NCI-H2081 treated with DMSO at 0.1 percent for 48 hours (cell line): ENCODE measurements at regions not wholly inside any gene's neighbourhood (a gene's known extent, or its start where the extent isn't known, plus 50 kb on each side); places are given as distances from the start of the nearest gene placed in this dataset.
A peak's percentile ranks its signal among the peaks of the same experiment; 100 is the strongest.
"Not testable (repeated sequence)": the region's sequence is repeated elsewhere in the genome, so short reads cannot be mapped to it uniquely, and the experiment has no call there.

ENCODE experiments used
- DNase-seq: peaks from one replicate; lab custom pipeline; 2025; lab: John Stamatoyannopoulos, UW

DNA sequence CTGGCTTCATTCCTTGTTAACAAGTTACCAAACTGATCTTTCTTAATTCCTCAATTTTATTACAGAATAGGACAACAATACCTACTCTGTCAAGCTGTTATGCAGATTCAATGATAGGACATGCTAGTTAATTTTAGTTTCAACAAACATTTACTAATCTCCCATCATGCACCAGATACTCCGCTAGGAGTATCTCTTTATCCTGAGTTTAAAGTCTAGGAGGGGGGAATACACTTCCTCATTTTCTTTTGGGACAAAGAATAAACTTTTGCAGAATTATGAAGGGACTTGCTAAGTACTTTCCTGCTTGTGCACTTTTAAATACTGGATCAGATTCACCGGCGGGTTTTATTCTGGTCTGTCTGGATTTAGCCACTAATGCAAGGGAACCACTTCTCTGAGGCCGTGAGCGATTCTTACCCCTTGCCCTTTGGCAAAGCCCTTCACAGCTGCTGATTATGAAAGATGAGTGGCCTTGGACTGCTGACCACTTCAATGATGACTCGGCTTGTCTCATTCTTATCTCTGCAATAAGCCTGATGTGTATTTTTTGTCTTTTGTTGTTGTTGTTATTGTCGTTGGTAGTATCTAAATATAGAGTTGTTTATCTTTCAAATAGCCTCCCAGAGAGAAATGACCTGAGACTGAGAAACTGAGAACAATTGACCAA is 73.9 kb downstream of the RMI1 start:
- DNase-seq: no peak

GRCh38 chr9:84057662-84058061 is 77.1 kb downstream of the RMI1 start:
- DNase-seq: no peak

DNA sequence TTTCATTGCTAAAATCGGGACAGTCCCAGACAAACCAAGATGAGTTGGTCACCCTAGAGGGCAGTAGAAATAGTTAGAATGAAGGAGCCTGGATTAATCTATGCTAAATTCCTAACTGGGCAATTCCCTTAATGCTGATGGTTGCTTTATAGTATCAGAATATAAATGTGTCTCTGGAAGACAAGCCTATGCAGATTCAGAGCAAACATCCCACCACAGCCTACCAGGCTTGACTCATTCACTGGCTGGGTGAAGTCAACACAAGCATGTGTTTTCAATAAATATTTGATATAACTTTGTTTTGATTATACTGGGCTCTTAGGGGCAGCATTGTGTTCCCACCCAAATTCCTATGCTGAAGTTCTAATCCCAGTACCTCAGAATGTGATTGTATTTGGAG is 79.3 kb downstream of the RMI1 start:
- DNase-seq: no peak

DNA sequence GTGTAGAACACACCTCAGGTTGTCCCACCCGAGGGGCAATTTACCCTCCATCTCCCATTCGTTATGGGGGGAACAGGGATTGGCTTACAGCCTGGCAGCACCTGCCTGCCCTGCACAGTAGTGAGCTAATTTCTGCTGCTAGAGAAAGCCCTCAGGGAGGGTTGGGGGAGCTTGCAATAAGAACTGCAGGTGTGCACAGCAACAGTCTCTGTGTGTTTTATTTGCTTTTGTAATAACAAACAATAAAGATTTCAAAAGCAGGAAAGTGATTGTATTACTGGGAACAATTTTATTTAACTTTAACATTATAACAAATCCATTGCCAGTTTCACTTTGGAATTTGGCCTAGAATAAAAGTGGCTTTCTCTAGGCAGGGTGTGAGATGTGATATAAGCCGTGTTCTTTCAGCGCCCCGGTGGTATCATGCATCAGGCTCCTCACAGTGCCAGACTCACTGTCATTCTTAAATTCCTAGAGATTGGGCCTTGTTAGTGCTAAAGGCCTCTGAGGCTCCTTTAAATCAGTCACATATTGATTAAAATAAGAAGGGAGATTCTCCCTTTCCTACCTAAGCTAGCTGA is 81.1 kb downstream of the RMI1 start:
- DNase-seq: peak; percentile 70

- DNase-seq: no peak
Observed at GRCh38 chr9:84062538-84062937, 81.9 kb downstream of the RMI1 start.

DNA sequence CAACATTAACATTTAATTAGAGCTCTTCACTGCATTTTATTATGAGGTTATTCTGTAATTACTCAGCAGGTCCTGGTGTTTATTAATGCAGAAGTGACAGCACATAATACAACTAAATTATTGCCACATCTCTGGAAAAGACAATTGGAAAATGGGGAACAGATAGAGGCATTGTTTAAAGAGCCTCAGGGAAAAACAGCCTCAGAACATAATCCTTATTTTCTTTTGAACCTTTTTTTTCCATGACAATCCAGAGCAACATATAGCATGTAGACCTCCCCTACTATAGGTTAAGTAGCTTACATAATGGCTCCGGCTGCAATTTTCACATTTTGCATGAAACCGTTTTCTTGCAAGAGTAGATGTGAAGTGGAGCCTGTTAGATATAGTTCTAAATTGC is 87.2 kb downstream of the RMI1 start:
- DNase-seq: no peak

DNA sequence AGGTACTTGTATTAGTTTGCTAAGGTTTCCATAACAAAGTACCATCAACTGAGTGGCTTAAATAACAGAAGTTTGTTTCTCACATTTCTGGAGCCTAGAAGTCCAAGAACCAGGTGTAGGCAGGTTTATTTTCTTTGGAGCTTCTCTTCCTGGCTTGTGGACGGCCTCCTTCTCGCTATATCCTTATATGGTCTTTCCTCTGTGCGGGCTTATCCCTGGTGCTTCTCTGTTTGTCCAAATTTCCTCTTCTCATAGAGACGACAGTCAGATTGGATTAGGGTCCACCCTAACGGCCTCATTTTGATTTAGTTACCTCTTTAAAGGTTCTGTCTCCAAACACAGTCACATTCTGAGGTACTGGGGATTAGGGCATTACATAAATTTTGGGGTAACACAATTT is 88.3 kb downstream of the RMI1 start:
- DNase-seq: no peak

DNA sequence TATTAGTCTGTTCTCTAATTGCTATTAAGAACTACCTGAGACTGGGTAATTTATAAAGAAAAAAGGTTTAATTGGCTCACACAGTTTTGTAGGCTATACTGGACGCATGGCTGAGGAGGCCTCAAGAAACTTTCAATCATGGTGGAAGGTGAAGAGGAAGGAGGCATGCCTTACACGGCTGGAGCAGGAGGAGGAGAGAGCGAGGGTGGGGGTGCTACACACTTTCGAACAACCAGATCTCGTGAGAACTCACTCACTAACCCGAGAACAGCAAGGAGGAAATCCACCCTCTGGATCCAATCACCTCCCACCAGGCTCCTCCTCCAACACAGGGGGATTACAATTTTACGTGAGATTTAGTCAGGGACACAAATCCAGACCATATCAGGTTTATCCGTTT is 90.0 kb downstream of the RMI1 start:
- DNase-seq: no peak

DNA sequence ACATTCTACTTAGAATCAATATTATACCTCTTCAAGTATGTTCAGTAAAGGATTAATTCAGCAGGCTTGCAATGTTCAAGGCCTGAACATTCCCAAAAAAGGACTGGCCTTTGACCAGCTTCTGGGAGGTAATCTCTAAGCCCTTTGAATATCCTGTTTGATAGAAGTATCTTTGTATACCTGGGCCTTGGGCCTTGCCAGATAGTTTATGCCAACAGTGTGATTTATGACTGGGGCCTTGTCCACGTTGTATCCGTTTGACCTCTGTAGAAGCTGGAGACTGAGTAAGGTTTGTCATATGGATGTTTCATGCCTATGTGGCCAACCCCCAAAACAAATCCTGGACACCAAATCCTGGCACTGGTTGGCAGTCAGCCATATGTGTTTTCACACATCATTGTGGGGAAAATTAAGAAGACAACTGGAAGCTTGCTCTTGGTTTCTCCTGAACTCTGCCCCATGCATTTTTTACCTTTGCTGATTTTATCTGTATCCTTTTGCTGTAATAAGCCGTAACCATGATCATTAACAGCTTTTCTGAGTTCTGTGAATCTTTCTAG is 92.1 kb downstream of the RMI1 start:
- no peak for DNase-seq

DNA sequence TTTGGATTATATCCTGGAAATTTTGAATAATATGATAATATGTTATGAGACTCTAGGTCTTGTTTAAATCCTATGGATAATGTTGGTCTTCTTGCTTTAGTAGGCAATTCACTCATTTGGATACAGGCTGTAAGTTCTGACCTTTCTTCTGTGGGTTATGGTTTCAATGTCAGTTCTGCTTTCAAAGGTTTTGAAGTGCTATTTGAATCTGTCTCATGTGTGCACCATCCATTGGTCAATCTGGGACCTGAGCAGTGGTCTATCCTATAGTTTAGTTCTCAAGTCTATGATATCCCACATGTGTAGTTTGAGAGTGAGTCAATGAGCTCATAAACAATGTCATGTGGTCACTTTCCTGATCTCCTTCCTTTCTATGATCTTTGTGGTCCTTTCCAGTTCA is 94.4 kb downstream of the RMI1 start:
- no peak for DNase-seq

DNA sequence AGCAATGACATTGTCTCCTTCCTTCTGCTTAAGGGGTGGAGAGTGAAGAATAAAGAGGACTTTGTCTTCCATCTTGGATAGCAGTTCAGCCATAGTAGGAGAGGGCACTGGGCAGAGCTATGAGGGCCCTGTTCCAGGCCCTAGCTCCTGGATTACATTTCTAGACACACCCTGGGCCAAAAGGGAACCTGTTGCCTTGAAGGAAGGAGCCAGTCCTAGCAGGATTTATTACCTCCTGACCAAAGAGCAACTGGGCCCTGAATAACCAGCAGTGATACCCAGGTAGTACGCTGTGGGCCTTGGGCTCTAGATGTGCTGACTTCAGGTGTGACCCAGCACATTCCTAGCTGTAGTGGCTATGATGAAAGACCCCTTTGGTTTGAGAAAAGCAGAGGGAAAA is 95.8 kb downstream of the RMI1 start:
- no peak for DNase-seq

- not testable (repeated sequence) for DNase-seq
Observed at GRCh38 chr9:84077816-84078215, 97.2 kb downstream of the RMI1 start.

GRCh38 chr9:84079994-84080393 is 99.4 kb downstream of the RMI1 start:
- DNase-seq: no peak

GRCh38 chr9:84101964-84102632 is 121.5 kb downstream of the RMI1 start:
- no peak for DNase-seq

DNA sequence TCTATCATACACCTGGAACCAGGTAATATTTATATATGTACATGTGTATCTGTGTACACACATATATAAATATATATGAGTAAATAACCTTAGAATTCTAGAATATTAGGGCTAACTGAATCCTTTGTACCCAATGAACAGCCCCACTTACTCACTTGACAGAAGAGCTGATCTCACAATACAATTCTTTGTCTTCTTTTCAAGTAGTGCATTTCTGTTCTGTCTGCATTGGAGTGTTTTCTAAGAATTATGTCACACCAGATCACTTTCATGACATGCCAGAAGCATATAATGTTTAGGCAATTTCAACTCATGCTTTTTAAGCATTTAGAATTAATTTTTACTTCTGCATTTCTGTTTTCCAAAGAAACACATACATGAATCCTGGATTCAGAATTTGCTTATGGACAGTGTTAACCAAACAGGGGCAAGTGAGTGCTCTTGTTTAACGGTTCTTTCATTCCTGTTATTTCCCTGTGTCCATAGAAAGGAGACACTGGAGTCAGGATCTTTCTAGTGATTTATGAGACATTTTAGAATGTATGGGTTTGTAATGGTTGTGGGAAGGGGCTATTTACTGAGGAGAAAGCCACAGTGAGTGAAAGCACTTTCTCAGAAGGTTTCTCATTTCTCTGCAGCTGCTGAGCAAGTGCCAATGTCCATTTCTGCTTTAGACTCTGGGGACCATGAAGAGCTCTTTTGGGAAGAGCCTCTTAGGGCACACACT is 123.2 kb downstream of the RMI1 start:
- no peak for DNase-seq

DNA sequence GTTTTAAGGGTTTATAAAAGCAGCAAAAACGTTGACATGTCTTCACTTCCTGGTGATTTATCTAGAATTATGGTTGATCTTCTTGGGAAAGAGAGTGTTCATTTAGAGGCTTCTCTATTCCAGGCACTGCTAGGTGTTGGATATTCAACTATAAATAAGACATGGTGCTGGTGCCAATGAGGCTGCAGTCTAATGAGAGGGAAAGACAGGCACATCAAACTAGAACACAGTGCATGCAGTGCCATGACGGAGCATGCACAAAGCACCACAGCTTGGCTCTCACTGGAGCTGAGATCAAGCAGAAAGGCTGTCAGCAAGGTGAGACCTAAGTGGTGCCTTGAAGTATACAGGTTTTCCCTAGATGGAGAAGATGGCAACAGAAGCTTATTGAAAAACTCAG is 126.5 kb downstream of the RMI1 start:
- DNase-seq: no peak

DNA sequence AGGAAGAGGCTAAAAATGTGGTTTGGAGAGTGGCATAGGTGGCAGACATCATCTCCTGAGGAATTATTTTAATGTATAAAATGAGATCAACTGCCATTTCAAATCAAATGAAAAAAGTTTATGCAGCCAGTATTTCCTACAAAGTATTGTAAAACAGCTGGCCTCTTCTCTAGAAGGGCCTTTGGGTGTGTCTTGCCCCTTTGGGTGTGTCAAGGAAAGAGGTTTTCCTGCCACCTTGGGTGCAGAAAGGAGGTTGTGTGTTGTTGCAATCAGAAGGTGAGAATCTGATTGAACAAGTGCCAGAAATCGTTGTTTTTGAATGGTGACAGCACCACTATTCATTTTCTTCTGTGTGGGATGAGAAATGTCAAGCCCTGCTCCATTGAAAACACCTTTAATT is 127.4 kb downstream of the RMI1 start:
- DNase-seq: no peak

DNA sequence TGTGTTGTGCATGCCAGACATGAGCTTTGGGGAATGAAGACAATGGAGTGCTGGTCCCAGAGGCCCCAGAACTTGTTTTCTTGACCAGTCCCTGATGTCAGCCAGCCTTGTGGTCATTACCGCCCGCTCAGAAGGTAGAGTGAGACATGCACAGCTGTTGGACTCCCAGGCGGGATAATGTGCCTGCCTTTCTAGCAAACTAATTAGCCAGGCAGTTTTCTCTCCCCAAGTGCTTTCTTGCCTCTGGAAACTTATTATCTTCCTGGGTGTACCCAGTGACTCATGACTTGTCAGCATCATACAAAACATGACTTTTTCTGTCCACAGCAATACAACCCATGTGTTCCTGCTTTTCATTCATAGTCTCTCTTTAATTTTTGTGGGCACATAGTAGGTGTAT is 131.1 kb downstream of the RMI1 start:
- no peak for DNase-seq

- no peak for DNase-seq
Observed at GRCh38 chr9:84121991-84122523, 141.5 kb downstream of the RMI1 start.

GRCh38 chr9:84122572-84122971 is 142.0 kb downstream of the RMI1 start:
- DNase-seq: no peak

DNA sequence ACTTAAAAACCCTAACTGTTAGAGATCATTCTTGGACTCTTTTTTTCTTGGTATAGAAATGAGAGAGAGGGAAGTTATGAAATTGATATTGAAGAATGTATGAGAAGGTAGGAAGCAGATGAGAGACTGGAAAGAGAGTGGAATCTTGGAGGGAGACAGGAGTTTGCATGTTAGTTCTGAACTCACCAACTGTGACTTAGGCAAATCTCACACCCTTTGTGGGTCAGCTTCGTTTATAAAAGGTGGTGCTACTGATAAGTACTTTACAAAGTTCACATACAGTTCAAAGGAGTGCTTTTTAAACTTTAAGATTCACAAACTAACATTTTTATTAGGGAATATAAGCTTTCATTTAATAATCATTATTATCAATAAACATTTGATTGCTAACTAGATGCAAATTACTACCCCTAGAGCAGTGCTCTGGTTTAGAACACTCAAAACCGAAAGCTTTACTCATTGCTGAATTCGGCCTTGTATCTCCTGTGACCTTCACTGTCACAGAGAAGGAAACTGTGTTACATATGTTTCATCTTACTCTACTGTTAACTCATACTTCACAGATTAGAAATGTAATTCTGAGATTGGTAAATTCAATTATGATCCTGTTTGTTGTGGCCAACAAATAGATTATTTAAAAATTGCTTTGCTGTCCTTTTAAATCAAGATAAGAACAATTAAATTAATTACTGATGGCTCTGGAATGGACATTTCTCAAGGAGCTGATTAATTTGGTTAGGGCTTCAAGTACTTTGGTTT is 143.2 kb downstream of the RMI1 start:
- no peak for DNase-seq

- DNase-seq: no peak
Observed at GRCh38 chr9:84125046-84125445, 144.4 kb downstream of the RMI1 start.
